H9 (cell line): ENCODE measurements at regions not wholly inside any gene's neighbourhood (a gene's known extent, or its start where the extent isn't known, plus 50 kb on each side); places are given as distances from the start of the nearest gene placed in this dataset.

ENCODE experiments used
- DNase-seq: peaks from one replicate; pipeline ENCODE4 v3.0.0-alpha.2; 2017
- H2AFZ ChIP-seq: one replicate; pipeline ENCODE4 v1.6.1; 2013; ENCODE audit warnings: mild to moderate bottlenecking, low read length, control low read depth, moderate library complexity
- H2AK5ac ChIP-seq: 2 replicates; pipeline ENCODE4 v1.6.1; 2013; ENCODE audit warnings: low read length, control low read depth, mixed read lengths; ENCODE audit not compliant: insufficient read length
- H2BK120ac ChIP-seq: one replicate; pipeline ENCODE4 v1.6.1; 2013; ENCODE audit warnings: low read depth, mild to moderate bottlenecking, low read length, control low read depth, inconsistent platforms; ENCODE audit not compliant: poor library complexity, severe bottlenecking
- H2BK12ac ChIP-seq: 2 replicates; pipeline ENCODE4 v1.6.1; 2013; ENCODE audit warnings: low read length, control low read depth, mixed read lengths, low read depth; ENCODE audit not compliant: insufficient read length
- H2BK15ac ChIP-seq: 2 replicates; pipeline ENCODE4 v1.6.1; 2013; ENCODE audit warnings: low read depth, low read length, control low read depth
- H2BK20ac ChIP-seq: one replicate; pipeline ENCODE4 v1.6.1; 2013; ENCODE audit warnings: low read depth, mild to moderate bottlenecking, low read length, control low read depth, inconsistent platforms; ENCODE audit not compliant: poor library complexity, severe bottlenecking
- H2BK5ac ChIP-seq: 2 replicates; pipeline ENCODE4 v1.6.1; 2013; ENCODE audit warnings: low read length, control low read depth, mixed read lengths; ENCODE audit not compliant: insufficient read length
- H3K14ac ChIP-seq: 2 replicates; pipeline ENCODE4 v1.6.1; 2013; ENCODE audit warnings: low read length, control low read depth; ENCODE audit not compliant: insufficient read depth
- H3K18ac ChIP-seq: 2 replicates; pipeline ENCODE4 v1.6.1; 2013; ENCODE audit warnings: low read depth, mild to moderate bottlenecking, mixed read lengths, low read length, control low read depth; ENCODE audit not compliant: insufficient read length
- H3K23ac ChIP-seq: 2 replicates; pipeline ENCODE4 v1.6.1; 2013; ENCODE audit warnings: low read length, control low read depth, mixed read lengths, low read depth; ENCODE audit not compliant: insufficient read length
- H3K23me2 ChIP-seq: 2 replicates; pipeline ENCODE4 v1.6.1; 2013; ENCODE audit warnings: low read depth, mild to moderate bottlenecking, mixed read lengths, low read length, control low read depth; ENCODE audit not compliant: insufficient read length, poor library complexity, severe bottlenecking
- H3K27ac ChIP-seq: 2 replicates; pipeline ENCODE4 v1.5.1; 2013; ENCODE audit warnings: low read length, control low read depth, mixed read lengths, low read depth; ENCODE audit not compliant: insufficient read length
- H3K27me3 ChIP-seq: 2 replicates; pipeline ENCODE4 v1.6.1; 2013; ENCODE audit warnings: low read length, control low read depth, inconsistent platforms; ENCODE audit not compliant: insufficient read depth
- H3K4ac ChIP-seq: 2 replicates; pipeline ENCODE4 v1.6.1; 2013; ENCODE audit warnings: low read depth, mild to moderate bottlenecking, control low read depth, inconsistent platforms, low read length, moderate library complexity
- H3K4me1 ChIP-seq: 2 replicates; pipeline ENCODE4 v1.6.1; 2013; ENCODE audit warnings: low read length, control low read depth, inconsistent platforms; ENCODE audit not compliant: insufficient read depth
- H3K4me2 ChIP-seq: 2 replicates; pipeline ENCODE4 v1.6.1; 2013; ENCODE audit warnings: low read length, control low read depth, mixed read lengths; ENCODE audit not compliant: insufficient read length, insufficient read depth
- H3K56ac ChIP-seq: 2 replicates; pipeline ENCODE4 v1.6.1; 2013; ENCODE audit warnings: low read depth, mild to moderate bottlenecking, mixed read lengths, low read length, control low read depth; ENCODE audit not compliant: insufficient read length
- H3K79me1 ChIP-seq: 2 replicates; pipeline ENCODE4 v1.6.1; 2013; ENCODE audit warnings: low read depth, mild to moderate bottlenecking, moderate library complexity, low read length, control low read depth, inconsistent platforms; ENCODE audit not compliant: insufficient read depth, poor library complexity, severe bottlenecking
- H3K79me2 ChIP-seq: 2 replicates; pipeline ENCODE4 v1.6.1; 2013; ENCODE audit warnings: low read length, control low read depth, inconsistent platforms; ENCODE audit not compliant: insufficient read depth
- H3K9ac ChIP-seq: 2 replicates; pipeline ENCODE4 v1.6.1; 2013; ENCODE audit warnings: low read length, control low read depth, mixed read lengths; ENCODE audit not compliant: insufficient read length; ENCODE audit errors: extremely low read depth
- H3K9me3 ChIP-seq: one replicate; pipeline ENCODE4 v1.6.1; 2013; ENCODE audit warnings: low read depth, low read length, inconsistent platforms; ENCODE audit not compliant: control insufficient read depth
- H3T11ph ChIP-seq: one replicate; pipeline ENCODE4 v1.6.1; 2013; ENCODE audit warnings: mild to moderate bottlenecking, low read length, control low read depth, inconsistent platforms
- H4K20me1 ChIP-seq: one replicate; pipeline ENCODE4 v1.6.1; 2013; ENCODE audit not compliant: control insufficient read depth, insufficient read length, insufficient read depth
- H4K5ac ChIP-seq: 2 replicates; pipeline ENCODE4 v1.6.1; 2013; ENCODE audit warnings: low read depth, mild to moderate bottlenecking, mixed read lengths, low read length, control low read depth; ENCODE audit not compliant: insufficient read length
- H4K8ac ChIP-seq: replicated peaks from 2 replicates; pipeline ENCODE4 v1.6.1; 2013; ENCODE audit warnings: low read length, control low read depth, mixed read lengths, low read depth; ENCODE audit not compliant: insufficient read length
- H4K91ac ChIP-seq: 2 replicates; pipeline ENCODE4 v1.6.1; 2013; ENCODE audit warnings: low read depth, mild to moderate bottlenecking, moderate library complexity, mixed read lengths, low read length, control low read depth; ENCODE audit not compliant: insufficient read length
- H3K27ac Mint-ChIP-seq, 3 experiments: 2 replicates in 2 of 3; 3 replicates in 1 of 3; pipeline ENCODE4 v1.8.0; 2020 to 2021; ENCODE audit warnings: mixed read lengths in 3 of 3, mild to moderate bottlenecking in 1 of 3, moderate library complexity in 1 of 3
- H3K27me3 Mint-ChIP-seq: 2 replicates; pipeline ENCODE4 v1.8.0; 2021; ENCODE audit warnings: low read depth, mild to moderate bottlenecking, moderate library complexity, mixed read lengths
- H3K36me3 Mint-ChIP-seq, 3 experiments: 2 replicates in 2 of 3; 3 replicates in 1 of 3; pipeline ENCODE4 v1.8.0; 2020 to 2021; ENCODE audit warnings: low read depth in 3 of 3, mixed read lengths in 3 of 3; ENCODE audit not compliant: insufficient read depth in 1 of 3
- H3K4me1 Mint-ChIP-seq, 2 experiments: 2 replicates each; pipeline ENCODE4 v1.8.0; 2020; ENCODE audit warnings: mixed read lengths in 2 of 2
- H3K4me3 Mint-ChIP-seq, 2 experiments: 2 replicates in 1 of 2; 3 replicates in 1 of 2; pipeline ENCODE4 v1.8.0; 2020 to 2021; ENCODE audit warnings: mild to moderate bottlenecking in 2 of 2, mixed read lengths in 2 of 2, moderate library complexity in 1 of 2
- H3K9me3 Mint-ChIP-seq, 2 experiments: 2 replicates in 1 of 2; 3 replicates in 1 of 2; pipeline ENCODE4 v1.8.0; 2020; ENCODE audit warnings: mild to moderate bottlenecking in 2 of 2, mixed read lengths in 2 of 2, moderate library complexity in 1 of 2
- CTCF ChIP-seq: fragments of 200-600 bp; sonication (generic); conservative IDR thresholded peaks from 3 replicates; pipeline ENCODE4 v1.8.0; 2021; ENCODE audit warnings: antibody characterized with exemption, mild to moderate bottlenecking

DNA sequence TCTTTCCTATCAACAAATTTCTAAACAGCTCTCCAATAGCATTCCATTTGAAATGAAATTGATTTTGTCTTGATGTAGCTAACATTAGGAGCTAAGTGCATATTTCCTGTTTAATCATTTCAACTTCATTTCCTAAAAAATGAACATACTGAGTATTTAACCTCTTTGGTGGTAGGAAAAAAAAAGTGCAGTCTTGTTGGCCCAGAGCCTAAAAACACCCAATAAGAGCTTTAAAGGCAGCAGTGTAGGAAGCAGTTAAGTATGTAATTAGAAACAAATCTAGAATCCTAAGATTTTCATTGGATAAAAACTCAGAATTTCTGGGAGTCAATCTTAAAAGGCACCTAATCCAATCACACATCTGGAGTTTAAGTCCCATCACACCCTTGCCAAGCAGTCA, 71.0 kb upstream of the RBMS1 start:
- H3K9me3 Mint-ChIP-seq = no peaks in the 10 kb centered on the region

More for the DNA sequence above, 71.0 kb upstream of the RBMS1 start:
- DNase-seq = no peak
- H3K9me3 ChIP-seq = no peaks in the 10 kb centered on the region
- no peak overlapping the region for H3K56ac ChIP-seq
- H2BK120ac ChIP-seq = no peak overlapping the region
- Mint-ChIP-seq H3K36me3 (no peaks in the 10 kb centered on the region), H3K27me3 (no peaks in the 10 kb centered on the region), H3K4me1 (peaks cover 6% of the 10 kb centered on the region in 2 experiments), H3K4me3 (no peak overlapping the region), H3K27ac (no peak overlapping the region)
- no peaks in the 10 kb centered on the region for H3K79me2 ChIP-seq
- no peak overlapping the region for H3K4ac ChIP-seq
- no peak overlapping the region for H2BK12ac ChIP-seq
- no peak overlapping the region for H3K23ac ChIP-seq
- H3K9ac ChIP-seq = no peak overlapping the region
- peaks cover 3% of the 10 kb centered on the region; the same call in 1 of the 2 replicates for H3K27me3 ChIP-seq
- H3K4me2 ChIP-seq = no peak overlapping the region
- no peak overlapping the region for H2AK5ac ChIP-seq
- no peak for TF ChIP-seq CTCF
- H4K5ac ChIP-seq = no peak overlapping the region
- H3K23me2 ChIP-seq = no peaks in the 10 kb centered on the region
- H4K8ac ChIP-seq = no peak overlapping the region
- H2BK20ac ChIP-seq = no peak overlapping the region
- H2BK5ac ChIP-seq = no peak overlapping the region
- H3K4me1 ChIP-seq = no peaks in the 10 kb centered on the region; the same call in 1 of the 2 replicates
- H4K91ac ChIP-seq = no peak overlapping the region
- H3K18ac ChIP-seq = no peak overlapping the region
- H2AFZ ChIP-seq = no peak overlapping the region
- H3K14ac ChIP-seq = no peak overlapping the region
- H3K27ac ChIP-seq = no peak overlapping the region
- no peak overlapping the region for H3T11ph ChIP-seq
- no peak overlapping the region for H2BK15ac ChIP-seq
- no peaks in the 10 kb centered on the region for H4K20me1 ChIP-seq
- H3K79me1 ChIP-seq = no peaks in the 10 kb centered on the region
